ENCODE measurements at regions not wholly inside any gene's neighbourhood (a gene's known extent, or its start where the extent isn't known, plus 50 kb on each side); places are given as distances from the start of the nearest gene placed in this dataset.

DNA sequence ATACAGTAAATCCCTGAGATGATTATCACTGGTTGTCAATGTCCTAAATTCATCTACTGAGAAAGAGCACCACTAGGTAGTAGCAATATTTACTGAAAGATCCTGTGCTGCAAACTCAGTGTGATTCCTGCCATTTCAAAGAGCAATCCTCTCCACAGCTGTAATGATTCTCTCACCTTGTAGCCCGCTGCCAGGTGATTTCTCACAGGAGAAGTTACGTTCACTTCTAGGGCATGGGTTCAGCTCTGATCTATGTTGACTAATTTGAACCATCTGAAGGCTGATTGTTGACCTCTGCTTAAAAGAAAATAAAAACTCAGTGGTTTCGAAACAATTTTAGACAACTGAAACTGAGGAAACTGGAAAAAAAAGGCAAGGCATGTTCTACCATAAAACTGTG lies 197.0 kb downstream of the FAT4 start:
- no peak for DNase-seq (ENCODE audit: low read depth, low spot score)

DNA sequence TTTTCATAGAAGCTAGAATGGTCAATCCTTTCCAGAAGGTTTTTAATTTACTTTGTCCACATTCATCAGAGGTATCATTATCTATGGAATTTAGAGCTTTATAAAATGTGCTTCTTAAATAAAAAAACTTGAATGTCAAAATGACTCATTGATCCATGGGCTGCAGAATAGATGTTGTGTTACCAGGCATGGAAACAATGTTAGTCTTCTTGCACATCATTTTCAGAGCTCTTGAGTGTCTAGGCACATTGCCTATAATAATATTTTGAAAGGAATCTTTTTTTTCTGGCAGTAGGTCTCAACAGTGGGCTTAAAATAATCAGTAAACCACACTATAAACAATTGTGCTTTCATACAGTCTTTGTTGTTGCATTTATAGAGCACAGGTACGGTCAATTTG lies 200.3 kb downstream of the FAT4 start:
- no peak for DNase-seq (ENCODE audit: low read depth, low spot score)

DNA sequence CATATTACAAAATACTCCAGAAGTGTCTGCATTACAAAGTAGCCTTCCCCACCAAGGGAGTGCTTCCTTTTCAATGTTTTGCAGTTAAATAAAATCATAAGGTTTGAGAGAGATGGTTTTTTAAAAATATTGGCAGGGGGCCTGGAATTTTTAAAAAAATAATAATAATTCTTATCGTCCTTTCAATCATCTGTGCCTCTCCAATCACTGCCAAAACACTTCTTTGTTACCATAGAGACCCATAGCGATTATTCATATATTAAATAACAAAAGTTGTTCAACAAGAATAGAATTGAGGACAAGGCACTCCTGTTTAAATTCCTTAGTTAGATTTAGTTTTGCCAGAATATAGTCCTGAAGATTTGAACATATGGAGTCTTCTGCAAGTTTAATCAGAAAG lies 203.1 kb downstream of the FAT4 start:
- DNase-seq (ENCODE audit: low read depth, low spot score): peak; percentile 29

DNA sequence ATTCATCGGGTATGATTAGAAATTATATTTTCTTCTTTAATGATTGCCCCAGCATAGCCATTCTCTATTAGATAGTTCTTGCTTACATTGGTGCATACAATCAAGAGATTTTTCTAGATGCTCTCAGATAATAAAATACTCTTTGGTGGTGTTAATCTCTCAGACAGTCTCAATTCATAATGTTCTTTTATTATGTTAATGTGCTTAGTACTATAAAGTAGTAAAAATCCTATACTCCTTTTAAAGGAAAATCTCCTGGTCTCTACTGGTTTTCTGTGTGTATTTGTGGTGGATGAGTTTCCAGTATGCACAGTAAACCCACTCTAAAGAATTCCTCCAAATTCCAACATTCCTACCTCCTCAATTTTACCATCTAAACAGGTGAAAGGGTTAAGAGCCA lies 203.5 kb downstream of the FAT4 start:
- no peak for DNase-seq (ENCODE audit: low read depth, low spot score)

DNA sequence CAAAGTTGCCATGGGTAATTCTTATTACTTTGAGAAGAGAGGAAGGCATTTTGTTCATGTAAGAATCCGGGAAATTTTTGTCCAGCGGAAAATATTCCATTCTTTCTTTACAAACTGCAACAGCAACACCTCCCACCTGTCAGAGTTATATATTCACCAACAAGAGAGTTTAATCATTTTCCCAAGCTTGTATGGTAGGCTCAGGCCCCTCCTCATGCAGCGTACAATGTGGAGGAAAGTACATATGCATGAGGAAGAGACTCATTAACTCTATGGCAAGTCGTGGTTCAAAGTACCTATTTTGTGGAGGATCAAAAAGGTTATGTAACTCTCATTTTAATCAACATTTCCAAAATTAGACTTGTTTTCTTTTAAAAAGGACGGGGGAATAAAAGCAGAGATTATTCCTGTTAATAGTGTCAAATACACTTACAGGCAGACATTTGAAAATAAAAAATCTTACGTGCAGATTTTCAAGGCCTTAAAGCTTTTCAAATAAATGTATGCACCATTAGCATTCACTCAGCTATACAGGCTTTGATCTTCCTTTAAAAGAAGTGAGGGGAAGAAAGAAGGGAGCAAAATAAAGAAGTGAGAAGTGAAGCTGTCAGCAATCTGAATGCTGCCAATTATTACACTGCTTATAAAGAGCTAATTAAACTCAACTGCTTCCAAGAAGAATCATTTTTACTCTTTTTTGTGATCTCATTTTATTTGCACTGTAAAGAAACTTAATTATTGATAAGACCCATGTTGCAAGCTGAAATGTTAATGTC lies 204.8 kb downstream of the FAT4 start:
- no peak for DNase-seq (ENCODE audit: low read depth, low spot score)

DNA sequence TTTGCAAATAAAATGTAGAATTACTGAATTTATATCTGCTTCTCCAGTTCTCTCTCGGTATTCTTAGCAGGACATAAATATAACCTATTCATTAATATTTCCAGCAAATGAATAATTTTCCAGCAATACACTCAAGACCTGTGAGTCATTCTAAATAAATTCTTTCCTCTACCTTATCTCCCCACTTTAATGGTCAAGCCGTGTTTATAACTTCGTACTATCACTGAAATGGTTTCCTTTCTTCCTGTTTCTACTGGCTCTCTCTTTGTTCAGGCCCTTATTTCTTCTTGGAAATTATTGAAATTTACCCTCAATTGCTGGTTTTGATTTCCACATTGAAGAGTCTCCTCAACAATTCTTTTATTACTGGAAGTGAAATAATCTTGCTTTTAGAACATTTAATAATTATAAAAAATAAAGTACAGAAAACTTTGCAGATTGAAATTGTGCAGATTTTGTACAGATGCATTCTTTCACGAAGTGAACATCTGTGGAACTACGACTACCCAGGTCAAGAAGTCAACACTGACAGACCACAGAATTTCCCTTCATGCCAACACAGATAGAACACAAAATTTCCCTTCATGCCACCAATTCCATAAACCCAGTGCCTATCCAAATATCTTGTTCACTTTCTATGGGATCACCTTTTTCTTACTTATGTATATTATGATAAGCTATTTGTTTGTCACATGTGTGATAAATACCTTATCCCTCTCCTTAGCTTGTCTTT lies 205.7 kb downstream of the FAT4 start:
- peak; percentile 66 for DNase-seq (ENCODE audit: low read depth, low spot score)

GRCh38 chr4:125522588-125522987 lies 207.8 kb downstream of the FAT4 start:
- DNase-seq (ENCODE audit: low read depth, low spot score): no peak

GRCh38 chr4:125522992-125523391 lies 208.2 kb downstream of the FAT4 start:
- DNase-seq (ENCODE audit: low read depth, low spot score): no peak

- no peak for DNase-seq (ENCODE audit: low read depth, low spot score)
Observed at GRCh38 chr4:125526420-125526819, 211.7 kb downstream of the FAT4 start.

DNA sequence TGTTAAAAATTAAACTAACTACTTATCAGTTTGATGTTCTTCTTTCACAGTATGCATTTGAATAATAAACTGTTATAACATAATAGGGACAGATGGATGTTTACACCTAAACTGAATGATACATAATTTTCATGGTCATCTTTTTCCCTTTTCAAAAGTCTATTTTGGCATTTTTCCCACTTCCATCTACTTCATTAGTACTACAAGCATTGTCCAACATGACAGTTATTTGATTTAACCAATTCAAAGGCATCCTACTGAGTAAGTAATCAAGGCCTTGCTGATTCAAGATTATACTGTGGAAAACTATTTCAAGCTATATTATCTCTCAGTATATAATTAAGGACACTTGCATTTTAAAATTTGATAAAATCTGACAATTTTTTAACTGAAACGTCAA lies 212.9 kb downstream of the FAT4 start:
- DNase-seq (ENCODE audit: low read depth, low spot score): no peak

DNA sequence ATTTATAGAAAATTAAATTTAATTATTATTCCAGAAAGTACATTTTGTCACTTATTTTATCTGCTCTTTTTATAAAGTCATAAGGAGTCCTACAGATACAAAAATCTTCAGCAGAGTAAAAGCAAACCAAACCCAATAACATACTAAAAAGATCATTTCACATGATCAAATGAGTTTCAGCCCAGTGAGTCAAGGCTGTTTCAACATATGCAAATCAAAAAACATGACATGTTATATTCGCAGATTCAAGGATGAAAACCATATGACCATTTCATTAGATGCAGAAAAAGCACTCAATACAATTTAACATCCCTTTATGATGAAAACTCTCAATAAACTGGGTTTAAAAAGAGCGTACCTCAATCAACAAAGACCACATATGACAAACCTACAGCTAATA lies 214.3 kb downstream of the FAT4 start:
- no peak for DNase-seq (ENCODE audit: low read depth, low spot score)

- DNase-seq (ENCODE audit: low read depth, low spot score): no peak
Observed at GRCh38 chr4:125538670-125539069, 223.9 kb downstream of the FAT4 start.

DNA sequence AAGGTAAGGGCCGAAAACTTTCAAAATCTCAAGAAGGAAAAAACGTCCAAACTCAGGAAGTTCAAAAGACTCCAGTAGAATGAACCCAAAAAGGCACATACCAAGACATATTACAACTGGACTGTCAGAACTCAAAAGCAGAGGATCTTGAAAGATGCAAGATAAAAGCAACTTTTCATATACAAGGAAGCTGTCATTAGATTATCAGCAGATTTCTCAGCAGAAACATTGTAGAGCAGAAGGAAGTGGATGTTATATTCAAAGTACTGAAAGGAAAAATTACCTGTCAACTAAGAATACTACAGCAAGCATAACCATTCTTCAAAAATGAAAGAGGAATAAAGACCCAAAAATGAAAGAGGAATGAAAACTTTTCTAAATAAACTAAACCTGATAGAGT lies 224.9 kb downstream of the FAT4 start:
- no peak for DNase-seq (ENCODE audit: low read depth, low spot score)

DNA sequence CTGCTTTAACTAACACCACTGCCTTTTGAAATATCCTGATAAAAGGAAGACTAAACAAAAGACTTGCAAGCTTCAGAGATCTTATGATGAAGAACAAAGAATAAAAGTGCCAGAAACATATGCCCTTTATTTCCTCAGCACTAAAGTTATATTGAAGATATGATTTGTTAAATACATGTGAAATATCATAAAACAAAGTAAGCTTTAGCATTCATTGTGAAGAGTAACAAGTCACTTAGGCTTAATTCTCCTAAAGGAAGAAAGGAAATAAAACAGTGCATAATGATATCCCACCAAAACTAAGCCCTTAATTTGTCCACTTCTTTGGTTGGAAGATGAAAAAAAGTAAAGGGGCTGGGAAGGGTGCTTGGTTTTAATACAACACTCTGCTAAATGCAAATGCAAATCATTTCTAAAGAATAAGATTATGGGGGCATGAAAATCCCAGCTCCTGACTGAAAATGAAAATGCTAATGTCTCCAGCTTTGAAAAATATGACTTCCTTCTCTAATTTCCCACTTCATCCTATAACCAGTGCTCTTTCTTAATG lies 227.2 kb downstream of the FAT4 start:
- DNase-seq (ENCODE audit: low read depth, low spot score): no peak

GRCh38 chr4:125546272-125546671 lies 231.5 kb downstream of the FAT4 start:
- DNase-seq (ENCODE audit: low read depth, low spot score): no peak

DNA sequence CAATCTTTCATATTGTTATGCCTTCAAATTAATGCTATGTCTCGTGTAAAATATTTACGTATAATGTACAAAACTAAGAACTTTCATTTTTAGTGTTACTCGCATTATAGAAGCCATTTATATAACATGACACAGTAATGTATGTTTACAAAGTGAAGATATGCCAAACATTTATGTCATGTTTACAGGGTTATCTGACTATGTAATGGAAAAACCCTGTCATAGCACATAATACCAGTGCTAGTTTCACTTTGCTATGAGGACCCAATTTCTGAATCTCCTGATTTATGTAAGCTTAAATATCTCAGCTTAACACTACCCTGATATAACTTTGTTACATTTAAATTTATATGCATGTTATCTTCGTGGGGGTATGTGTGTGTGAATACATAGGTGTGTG lies 233.1 kb downstream of the FAT4 start:
- DNase-seq (ENCODE audit: low read depth, low spot score): no peak

DNA sequence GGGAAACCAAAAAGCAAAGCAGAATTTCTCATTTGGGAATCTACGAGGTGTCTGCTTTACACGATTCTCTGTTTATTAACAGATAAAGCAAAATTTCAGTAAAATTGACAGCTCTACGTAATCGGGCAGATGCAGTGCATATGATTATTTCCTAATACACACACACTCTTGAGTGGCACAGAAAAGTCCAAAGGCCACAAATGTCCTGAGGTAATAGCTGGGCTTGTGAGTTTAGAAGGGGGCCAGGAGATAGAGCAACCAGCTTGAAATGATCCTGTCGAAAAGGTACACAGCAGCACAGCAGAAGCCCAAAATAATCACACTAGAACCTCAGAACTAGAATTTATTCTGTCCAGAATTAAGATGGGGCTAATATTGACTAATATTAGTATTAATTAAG lies 236.0 kb downstream of the FAT4 start:
- no peak for DNase-seq (ENCODE audit: low read depth, low spot score)

- no peak for DNase-seq (ENCODE audit: low read depth, low spot score)
Observed at GRCh38 chr4:125551466-125551865, 236.7 kb downstream of the FAT4 start.

DNA sequence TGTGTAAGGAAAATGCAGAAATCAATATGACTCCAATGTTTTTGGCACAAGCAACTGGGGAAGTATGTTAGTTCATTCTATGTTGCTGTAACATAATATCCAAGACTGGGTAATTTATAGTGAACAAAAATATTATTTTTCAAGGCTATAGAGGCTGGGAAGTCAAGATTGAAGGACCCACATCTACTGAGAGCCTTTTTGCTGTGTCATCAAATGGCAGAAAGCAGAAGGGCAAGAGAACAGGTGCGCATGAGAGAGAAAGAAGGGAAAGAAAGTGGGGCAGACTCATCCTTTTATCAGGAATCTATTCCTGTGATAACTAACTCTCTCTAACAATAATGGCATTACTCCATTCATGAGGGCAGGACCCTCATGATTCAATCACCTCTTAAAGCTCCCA lies 237.2 kb downstream of the FAT4 start:
- no peak for DNase-seq (ENCODE audit: low read depth, low spot score)

- DNase-seq (ENCODE audit: low read depth, low spot score): no peak
Observed at GRCh38 chr4:125572601-125573000, 257.8 kb downstream of the FAT4 start.

DNA sequence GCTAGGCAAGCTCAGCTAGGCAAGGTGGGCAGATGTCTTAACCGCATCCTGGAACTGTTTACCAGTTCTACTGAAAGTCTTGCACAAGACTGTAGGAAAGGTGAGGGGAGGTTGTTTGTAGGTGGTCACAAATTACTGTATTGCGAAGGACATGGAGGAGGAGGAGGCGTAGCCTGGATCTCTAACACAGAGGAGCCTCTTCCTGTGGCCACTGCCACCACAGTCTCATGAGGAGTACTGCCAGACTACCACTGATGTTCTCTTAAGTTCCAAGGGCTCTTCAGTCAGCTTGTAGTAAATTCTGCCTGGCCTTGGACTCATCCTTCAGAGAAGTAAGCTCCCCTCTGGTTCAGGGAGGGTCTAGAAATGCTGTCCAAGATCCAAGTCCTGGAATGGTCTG lies 258.6 kb downstream of the FAT4 start:
- no peak for DNase-seq (ENCODE audit: low read depth, low spot score)

- DNase-seq (ENCODE audit: low read depth, low spot score): no peak
Observed at GRCh38 chr4:125573786-125574185, 259.0 kb downstream of the FAT4 start.

DNA sequence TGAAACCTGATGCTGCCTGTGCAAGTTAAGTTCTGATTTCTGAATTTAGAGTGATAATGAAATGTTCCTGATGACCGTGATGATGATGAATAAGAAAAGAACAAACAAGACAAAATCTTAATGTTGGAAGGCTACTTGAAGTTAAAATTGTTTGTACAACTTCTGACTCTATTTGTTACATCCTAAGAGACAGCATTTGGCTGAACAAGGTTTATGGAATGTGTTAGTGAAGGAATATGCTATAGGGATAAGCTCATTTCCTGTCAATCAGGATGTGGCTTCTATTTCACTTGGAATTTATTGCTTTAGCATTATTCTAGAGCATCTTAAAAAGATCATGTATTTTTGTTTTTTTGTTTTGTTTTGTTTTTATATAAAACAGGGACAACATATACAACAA lies 267.5 kb downstream of the FAT4 start:
- peak; percentile 7 for DNase-seq (ENCODE audit: low read depth, low spot score)
